ENCODE measurements at regions not wholly inside any gene's neighbourhood (a gene's known extent, or its start where the extent isn't known, plus 50 kb on each side); places are given as distances from the start of the nearest gene placed in this dataset.

DNA sequence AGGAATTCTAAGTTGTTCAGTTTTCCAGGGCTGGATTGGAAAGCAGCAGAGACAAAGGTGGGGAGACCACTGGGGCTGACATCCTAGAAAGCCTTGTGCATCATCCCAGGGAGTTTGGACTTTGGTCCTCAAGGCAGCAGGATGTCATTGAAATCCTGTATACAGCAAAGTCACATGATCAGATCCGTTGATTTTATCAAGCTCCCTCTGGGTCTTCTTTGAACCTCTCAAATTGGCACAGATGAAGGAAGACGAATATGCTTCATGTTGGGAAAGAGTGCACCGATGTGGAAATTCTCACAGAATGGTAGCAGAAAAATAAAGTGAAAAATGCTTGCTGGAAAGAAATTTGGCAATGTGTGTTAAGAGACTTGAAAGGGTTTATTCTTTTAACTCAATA, 149.8 kb upstream of the TMTC4 start:
- TF ChIP-seq POLR2A (IDR thresholded peaks at IDR 0.05) (no peak), POLR2AphosphoS5 (IDR thresholded peaks at IDR 0.05) (no peak)
- TF ChIP-seq, protein P1, sequence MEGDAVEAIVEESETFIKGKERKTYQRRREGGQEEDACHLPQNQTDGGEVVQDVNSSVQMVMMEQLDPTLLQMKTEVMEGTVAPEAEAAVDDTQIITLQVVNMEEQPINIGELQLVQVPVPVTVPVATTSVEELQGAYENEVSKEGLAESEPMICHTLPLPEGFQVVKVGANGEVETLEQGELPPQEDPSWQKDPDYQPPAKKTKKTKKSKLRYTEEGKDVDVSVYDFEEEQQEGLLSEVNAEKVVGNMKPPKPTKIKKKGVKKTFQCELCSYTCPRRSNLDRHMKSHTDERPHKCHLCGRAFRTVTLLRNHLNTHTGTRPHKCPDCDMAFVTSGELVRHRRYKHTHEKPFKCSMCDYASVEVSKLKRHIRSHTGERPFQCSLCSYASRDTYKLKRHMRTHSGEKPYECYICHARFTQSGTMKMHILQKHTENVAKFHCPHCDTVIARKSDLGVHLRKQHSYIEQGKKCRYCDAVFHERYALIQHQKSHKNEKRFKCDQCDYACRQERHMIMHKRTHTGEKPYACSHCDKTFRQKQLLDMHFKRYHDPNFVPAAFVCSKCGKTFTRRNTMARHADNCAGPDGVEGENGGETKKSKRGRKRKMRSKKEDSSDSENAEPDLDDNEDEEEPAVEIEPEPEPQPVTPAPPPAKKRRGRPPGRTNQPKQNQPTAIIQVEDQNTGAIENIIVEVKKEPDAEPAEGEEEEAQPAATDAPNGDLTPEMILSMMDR (IDR thresholded peaks at IDR 0.05) = no peak

DNA sequence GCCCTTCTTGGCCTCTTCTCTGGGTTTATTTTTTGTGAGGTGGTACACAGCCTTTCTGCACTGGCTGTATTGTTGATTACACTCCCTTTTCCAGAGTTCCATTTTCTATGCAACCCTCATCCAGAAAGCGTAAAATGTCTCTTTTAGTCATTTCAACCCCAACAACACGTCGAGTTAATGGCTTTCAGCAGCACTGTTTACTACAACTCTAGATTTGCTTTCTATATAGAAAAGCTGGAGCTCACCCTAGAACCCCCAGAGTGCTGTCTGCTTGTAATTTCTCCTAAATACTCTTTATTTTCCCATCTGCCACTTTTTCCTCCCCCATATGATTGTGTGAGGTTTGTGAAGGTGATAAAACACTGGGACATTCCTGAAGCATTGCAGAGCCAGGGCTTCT, 148.9 kb upstream of the TMTC4 start:
- Histone ChIP-seq H3K4me1 (no peaks in the 10 kb centered on the region), H3K27ac (no peak overlapping the region), H3K4me3 (no peak overlapping the region), H3K27me3 (no peaks in the 10 kb centered on the region), H3K9me3 (no peaks in the 10 kb centered on the region), H3K36me3 (no peaks in the 10 kb centered on the region)
- intact Hi-C loops (cut with DNase I; ENCODE audit: low total_unique reads) = loop anchor here (10.0 kb wide), 1 partner anchor 439 kb away; no protein-coding TSS in a partner anchor
- no peak for DNase-seq (ENCODE audit: low spot score in 2 of 2)
- TF ChIP-seq POLR2AphosphoS5 (IDR thresholded peaks at IDR 0.05) (no peak), POLR2A (IDR thresholded peaks at IDR 0.05) (no peak)
- TF ChIP-seq, protein P1 (IDR thresholded peaks at IDR 0.05) = no peak

More for the DNA sequence above, 149.8 kb upstream of the TMTC4 start:
- Histone ChIP-seq H3K9me3 (no peaks in the 10 kb centered on the region), H3K4me1 (no peaks in the 10 kb centered on the region), H3K4me3 (no peak overlapping the region), H3K27me3 (no peaks in the 10 kb centered on the region), H3K27ac (no peak overlapping the region), H3K36me3 (no peaks in the 10 kb centered on the region)
- DNase-seq (ENCODE audit: low spot score in 2 of 2) = no peak
- intact Hi-C loops (cut with DNase I; ENCODE audit: low total_unique reads) = loop anchor here (10.0 kb wide), 1 partner anchor 440 kb away; no protein-coding TSS in a partner anchor

DNA sequence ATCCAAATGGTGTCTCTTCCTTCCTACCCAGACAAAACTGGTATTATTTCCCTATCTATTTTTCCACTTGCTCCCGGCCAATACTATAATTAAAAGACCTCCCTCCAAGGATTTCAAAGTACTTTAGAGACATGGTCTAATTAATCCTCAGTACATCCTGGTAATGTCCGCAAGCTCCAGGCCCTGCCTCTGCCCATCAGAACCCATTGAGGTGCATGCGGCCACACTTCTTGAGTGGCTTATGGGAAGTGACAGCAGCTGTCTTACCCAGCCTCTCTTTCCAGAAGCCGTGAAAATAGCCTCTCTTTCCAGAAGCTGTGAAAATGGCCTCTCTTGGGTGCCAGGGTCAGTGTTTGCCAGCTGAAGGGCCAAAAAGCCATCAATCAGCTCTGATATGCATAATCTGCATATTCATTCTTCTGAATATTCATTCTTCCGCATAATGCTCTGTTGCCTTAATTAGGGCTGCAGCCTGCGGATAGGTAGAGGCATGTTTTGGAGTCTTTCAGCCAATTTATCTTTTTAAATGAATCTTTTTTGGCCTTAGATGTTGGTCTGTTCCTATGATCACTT, 148.4 kb upstream of the TMTC4 start:
- no peak for TF ChIP-seq POLR2AphosphoS5 (IDR thresholded peaks at IDR 0.05)
- TF ChIP-seq, protein P1 (IDR thresholded peaks at IDR 0.05) = no peak
- TF ChIP-seq POLR2A (IDR thresholded peaks at IDR 0.05) = no peak
- Histone ChIP-seq H3K4me1 (no peaks in the 10 kb centered on the region), H3K27me3 (no peaks in the 10 kb centered on the region), H3K4me3 (no peak overlapping the region), H3K36me3 (no peaks in the 10 kb centered on the region), H3K9me3 (no peaks in the 10 kb centered on the region), H3K27ac (no peak overlapping the region)
- intact Hi-C loops (cut with DNase I; ENCODE audit: low total_unique reads) = loop anchor here (10.0 kb wide), 1 partner anchor 438 kb away; no protein-coding TSS in a partner anchor
- DNase-seq (ENCODE audit: low spot score in 2 of 2) = no peak

DNA sequence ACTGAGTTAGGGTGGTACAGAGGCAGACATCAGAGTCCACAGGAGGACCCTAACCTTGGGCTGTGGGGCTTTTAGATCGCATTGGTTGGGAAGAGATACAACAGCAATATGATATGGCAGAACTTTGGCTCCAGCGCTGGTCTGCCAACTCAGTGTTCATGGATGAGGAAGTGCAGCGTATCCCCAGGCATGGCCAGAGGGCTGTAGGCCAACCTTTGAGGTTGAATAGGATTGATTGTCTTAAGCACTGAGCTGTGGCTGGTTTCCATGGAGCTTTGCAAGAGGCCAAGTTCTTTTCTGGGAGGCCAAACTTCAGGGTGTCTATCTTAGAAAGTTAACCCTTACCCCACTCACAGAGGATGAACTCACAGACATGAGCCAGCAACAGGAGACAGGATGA, 144.1 kb upstream of the TMTC4 start:
- H3K4me1 ChIP-seq = no peaks in the 10 kb centered on the region
- intact Hi-C loops (cut with DNase I; ENCODE audit: low total_unique reads) = loop anchor here (2.0 kb wide), 1 partner anchor 36 kb away; no protein-coding TSS in a partner anchor
- no peak overlapping the region for H3K4me3 ChIP-seq
- TF ChIP-seq POLR2A (IDR thresholded peaks at IDR 0.05) = no peak
- no peak for TF ChIP-seq POLR2AphosphoS5 (IDR thresholded peaks at IDR 0.05)
- TF ChIP-seq, protein P1 (IDR thresholded peaks at IDR 0.05) = no peak
- no peaks in the 10 kb centered on the region for H3K9me3 ChIP-seq
- peak in 1 of 2 donors; percentile 47 for DNase-seq (ENCODE audit: low spot score in 2 of 2)
- no peak overlapping the region for H3K27ac ChIP-seq
- no peaks in the 10 kb centered on the region for H3K27me3 ChIP-seq
- H3K36me3 ChIP-seq = no peaks in the 10 kb centered on the region

DNA sequence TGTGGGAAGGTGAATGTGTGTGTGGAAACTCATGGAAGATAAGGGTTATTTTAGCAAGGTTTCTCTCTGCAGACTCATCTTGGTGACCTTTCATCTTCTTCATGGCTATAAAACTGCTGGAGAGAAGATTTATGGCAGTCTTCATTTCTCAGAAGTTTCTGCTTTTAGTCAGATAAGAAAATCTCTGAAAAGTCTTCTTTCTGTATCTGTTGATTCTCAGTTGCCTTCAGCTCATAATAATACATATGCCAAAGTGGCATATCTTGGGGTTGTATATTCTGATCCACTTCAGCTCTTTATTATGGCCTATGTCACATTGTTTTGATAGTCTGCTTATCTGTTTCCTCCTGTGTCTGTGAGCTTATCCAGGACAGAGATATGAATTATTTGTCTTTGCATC, 143.3 kb upstream of the TMTC4 start:
- no peaks in the 10 kb centered on the region for H3K36me3 ChIP-seq
- H3K27ac ChIP-seq = no peak overlapping the region
- H3K9me3 ChIP-seq = no peaks in the 10 kb centered on the region
- no peaks in the 10 kb centered on the region for H3K4me1 ChIP-seq
- no peaks in the 10 kb centered on the region for H3K27me3 ChIP-seq
- intact Hi-C loops (cut with DNase I; ENCODE audit: low total_unique reads) = loop anchor here (2.0 kb wide), 1 partner anchor 35 kb away; no protein-coding TSS in a partner anchor
- H3K4me3 ChIP-seq = no peak overlapping the region
- TF ChIP-seq POLR2AphosphoS5 (IDR thresholded peaks at IDR 0.05) = no peak
- no peak for TF ChIP-seq POLR2A (IDR thresholded peaks at IDR 0.05)
- TF ChIP-seq, protein P1 (IDR thresholded peaks at IDR 0.05) = no peak
- DNase-seq (ENCODE audit: low spot score in 2 of 2) = no peak
